ENCODE measurements at regions not wholly inside any gene's neighbourhood (a gene's known extent, or its start where the extent isn't known, plus 50 kb on each side); places are given as distances from the start of the nearest gene placed in this dataset.
"Not testable (repeated sequence)": the region's sequence is repeated elsewhere in the genome, so short reads cannot be mapped to it uniquely, and the experiment has no call there.

GRCh38 chr5:164217464-164217863 lies 712.0 kb downstream of the MAT2B start:
- no peak for DNase-seq

GRCh38 chr5:164220522-164220921 lies 715.1 kb downstream of the MAT2B start:
- DNase-seq, result no peak

GRCh38 chr5:164224236-164224635 lies 718.8 kb downstream of the MAT2B start:
- no peak for DNase-seq

GRCh38 chr5:164224772-164225171 lies 719.4 kb downstream of the MAT2B start:
- DNase-seq, result no peak

GRCh38 chr5:164230341-164230740 lies 724.9 kb downstream of the MAT2B start:
- no peak for DNase-seq

- no peak for DNase-seq
Observed at GRCh38 chr5:164233791-164234190, 728.4 kb downstream of the MAT2B start.

GRCh38 chr5:164234321-164234720 lies 728.9 kb downstream of the MAT2B start:
- no peak for DNase-seq

- DNase-seq, result no peak
Observed at GRCh38 chr5:164235300-164235891, 730.0 kb downstream of the MAT2B start.

- DNase-seq, result no peak
Observed at GRCh38 chr5:164237486-164237885, 732.1 kb downstream of the MAT2B start.

- DNase-seq, result not testable (repeated sequence)
Observed at GRCh38 chr5:164251781-164252180, 746.4 kb downstream of the MAT2B start.

- no peak for DNase-seq
Observed at GRCh38 chr5:164253764-164254163, 748.3 kb downstream of the MAT2B start.

GRCh38 chr5:164255598-164256213 lies 750.3 kb downstream of the MAT2B start:
- DNase-seq, result no peak

- DNase-seq, result no peak
Observed at GRCh38 chr5:164256351-164256750, 750.9 kb downstream of the MAT2B start.

GRCh38 chr5:164256954-164257353 lies 751.5 kb downstream of the MAT2B start:
- DNase-seq, result no peak

- DNase-seq, result no peak
Observed at GRCh38 chr5:164265566-164265965, 760.1 kb downstream of the MAT2B start.

GRCh38 chr5:164266571-164266970 lies 761.2 kb downstream of the MAT2B start:
- DNase-seq, result no peak

- DNase-seq, result no peak
Observed at GRCh38 chr5:164277720-164278119, 772.3 kb downstream of the MAT2B start.

GRCh38 chr5:164289526-164289925 lies 784.1 kb downstream of the MAT2B start:
- no peak for DNase-seq

GRCh38 chr5:164296603-164297080 lies 791.2 kb downstream of the MAT2B start:
- DNase-seq, result no peak

- DNase-seq, result no peak
Observed at GRCh38 chr5:164298165-164298564, 792.7 kb downstream of the MAT2B start.

- DNase-seq, result no peak
Observed at GRCh38 chr5:164300295-164300694, 794.9 kb downstream of the MAT2B start.

- DNase-seq, result no peak
Observed at GRCh38 chr5:164301136-164301535, 795.7 kb downstream of the MAT2B start.

- no peak for DNase-seq
Observed at GRCh38 chr5:164301708-164302107, 796.3 kb downstream of the MAT2B start.

GRCh38 chr5:164302533-164303235 lies 797.3 kb downstream of the MAT2B start:
- DNase-seq, result no peak

All from activated CD8-positive, alpha-beta memory T cell treated with anti-CD3 and anti-CD28 coated beads, Interleukin-2, amount 50 U/mL, for 4 hours (primary cell).